Prostate gland (tissue), 2 donors: ENCODE measurements at regions not wholly inside any gene's neighbourhood (a gene's known extent, or its start where the extent isn't known, plus 50 kb on each side); places are given as distances from the start of the nearest gene placed in this dataset.
"Not testable (repeated sequence)": the region's sequence is repeated elsewhere in the genome, so short reads cannot be mapped to it uniquely, and the experiment has no call there.

Source experiments
- DNase-seq: peaks from one replicate; pipeline ENCODE4 v3.0.0-alpha.2; 2019; ENCODE audit warnings: low spot score
- H3K27ac ChIP-seq, 2 donors: fragments of 200-600 bp; sonication (generic); 2 replicates each; pipeline ENCODE4 v1.5.1; 2017 to 2019
- H3K27me3 ChIP-seq: fragments of 200-600 bp; sonication (generic); replicated peaks from 2 replicates; pipeline ENCODE4 v1.5.1; 2019; ENCODE audit not compliant: insufficient read depth
- H3K36me3 ChIP-seq, 2 donors: fragments of 200-600 bp; sonication (generic); 1 replicate in 1 of 2; 2 replicates in 1 of 2; pipeline versions ENCODE4 v1.5.1 to v1.8.1; 2017 to 2019
- H3K4me1 ChIP-seq: fragments of 200-600 bp; sonication (generic); replicated peaks from 2 replicates; pipeline ENCODE4 v1.5.1; 2019
- H3K4me3 ChIP-seq, 2 donors: fragments of 200-600 bp; sonication (generic); 2 replicates each; pipeline ENCODE4 v1.5.1; 2017 to 2019
- H3K9me3 ChIP-seq: fragments of 200-600 bp; sonication (generic); 2 replicates; pipeline ENCODE4 v1.5.1; 2017
- whole genome bisulfite sequencing: methylation state at CpG from one replicate; pipeline ENCODE4 v1.1.5; 2018; 5-methylcytosine and 5-hydroxymethylcytosine counted together
- intact Hi-C: fragments of 100-400 bp; cut with DNase I; formaldehyde crosslinking; loops from one replicate; pipeline ENCODE4 v1.14.2; 2022

DNA sequence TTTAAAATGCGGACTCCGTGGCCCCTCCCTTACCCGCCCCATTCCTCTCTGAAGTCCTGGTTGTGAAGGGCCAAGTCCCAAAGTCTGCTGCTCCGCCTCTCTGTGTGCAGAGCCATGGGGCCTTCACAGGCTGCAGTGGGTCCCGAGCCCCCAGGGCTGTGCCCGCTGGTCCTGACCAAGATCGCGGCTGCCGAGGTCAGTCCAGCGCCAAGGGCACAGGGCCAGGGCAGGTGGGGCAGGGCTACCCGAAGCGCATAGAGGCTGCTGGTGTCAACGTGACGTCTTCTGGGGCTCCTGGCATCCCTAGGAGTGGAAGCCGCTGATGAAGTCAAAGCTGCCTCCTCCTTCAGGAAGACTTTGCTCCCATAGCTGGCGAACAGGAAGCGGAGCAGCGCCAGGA, 858.8 kb downstream of the TUBA3C start:
- H3K27ac ChIP-seq, H3K4me3 ChIP-seq, DNase-seq, H3K27me3 ChIP-seq, H3K4me1 ChIP-seq, H3K36me3 ChIP-seq, H3K9me3 ChIP-seq, intact Hi-C loops: not testable (repeated sequence)
- WGBS, result 56% methylated on average over 9 of the region's 18 CpGs

DNA sequence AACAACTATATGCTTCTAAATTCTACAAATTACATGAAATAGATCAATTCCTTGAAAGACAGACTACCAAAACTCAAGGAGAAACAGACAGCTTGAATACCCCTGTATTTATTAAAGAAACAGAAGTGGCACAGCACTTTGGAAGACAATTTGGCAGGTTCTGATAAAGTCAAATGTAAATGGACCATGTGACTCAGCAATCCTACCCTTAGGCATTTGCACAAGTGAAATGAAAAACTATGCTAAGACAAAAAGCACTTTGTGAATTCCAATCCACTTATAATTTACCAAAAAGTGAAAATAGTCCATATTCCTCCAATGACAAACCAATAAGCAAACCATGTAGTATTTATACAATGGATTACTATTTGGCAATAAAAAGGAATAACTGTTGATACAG, 862.0 kb downstream of the TUBA3C start:
- intact Hi-C loops, H3K27me3 ChIP-seq, H3K27ac ChIP-seq, DNase-seq, H3K4me1 ChIP-seq, H3K36me3 ChIP-seq, H3K9me3 ChIP-seq, H3K4me3 ChIP-seq: not testable (repeated sequence)

DNA sequence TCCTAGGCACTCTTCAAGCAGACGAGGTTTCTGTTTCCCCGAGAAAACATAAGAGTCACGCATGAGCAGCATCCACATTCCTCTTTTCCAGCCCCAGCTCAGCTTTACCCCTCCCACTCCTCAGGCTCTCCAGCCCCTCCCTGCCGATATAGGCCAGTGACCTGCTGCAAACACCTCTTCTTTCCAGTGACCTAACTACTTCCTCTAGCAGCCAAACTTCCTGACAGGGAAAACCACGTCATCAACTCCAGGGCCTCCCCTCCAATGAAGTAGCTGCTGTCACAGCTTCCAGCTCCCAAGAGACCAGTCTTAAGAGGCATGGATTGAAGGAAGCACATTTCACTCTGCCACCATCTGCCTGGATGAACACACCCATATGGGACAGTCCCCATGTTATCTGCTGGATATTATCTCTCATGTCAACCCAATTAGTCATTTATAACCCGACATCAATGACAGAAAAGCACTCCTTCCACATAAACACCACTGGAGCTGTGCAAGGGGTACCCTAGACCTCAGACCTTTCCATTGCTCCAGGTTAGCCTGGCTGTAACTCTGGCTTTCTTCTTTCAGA, 878.3 kb downstream of the TUBA3C start:
- H3K4me3 ChIP-seq, intact Hi-C loops, DNase-seq, H3K9me3 ChIP-seq, H3K36me3 ChIP-seq, H3K27ac ChIP-seq, H3K27me3 ChIP-seq, H3K4me1 ChIP-seq: not testable (repeated sequence)
- 66% methylated on average over 6 of the region's 6 CpGs for WGBS

DNA sequence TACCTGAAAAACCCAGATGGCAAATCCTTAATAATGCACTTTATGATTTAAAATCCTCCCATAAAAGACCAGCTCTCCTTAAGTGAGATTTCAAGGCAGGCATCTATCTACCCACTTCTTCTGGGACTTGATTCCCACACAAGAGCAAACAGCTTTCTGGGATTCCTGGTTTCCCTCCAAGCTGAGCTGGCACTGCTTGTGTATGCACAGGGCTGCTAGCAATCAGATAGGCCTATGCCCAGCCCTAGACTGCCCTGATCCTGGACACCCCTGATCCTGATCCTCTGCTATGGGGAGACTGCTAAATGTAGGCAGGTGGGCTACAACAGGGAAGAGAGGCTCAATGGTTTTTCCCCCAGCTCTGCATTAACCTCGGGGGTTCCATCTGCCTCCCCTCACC, 880.7 kb downstream of the TUBA3C start:
- 17% methylated on average over 1 of the region's 1 CpG for WGBS
- H3K9me3 ChIP-seq, DNase-seq, intact Hi-C loops, H3K27me3 ChIP-seq, H3K27ac ChIP-seq, H3K4me3 ChIP-seq, H3K36me3 ChIP-seq, H3K4me1 ChIP-seq: not testable (repeated sequence)

DNA sequence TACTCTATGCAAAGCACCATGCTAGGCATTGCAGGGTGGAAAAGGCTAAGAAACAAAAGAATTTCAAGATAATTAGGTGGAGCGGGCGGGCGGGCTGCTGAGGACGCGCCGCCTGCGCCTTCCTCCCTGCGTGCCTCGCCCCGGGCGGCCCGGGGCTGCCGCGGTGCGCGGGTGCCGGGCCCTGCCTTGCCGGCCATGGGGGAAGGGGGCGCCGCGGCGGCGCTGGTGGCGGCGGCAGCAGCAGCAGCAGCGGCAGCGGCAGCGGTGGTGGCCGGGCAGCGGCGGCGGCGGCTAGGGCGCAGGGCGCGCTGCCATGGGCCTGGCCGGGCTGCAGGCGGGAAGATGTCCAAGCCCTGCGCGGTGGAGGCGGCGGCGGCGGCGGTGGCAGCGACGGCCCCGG, 884.3 kb downstream of the TUBA3C start:
- 62% methylated on average over 11 of the region's 48 CpGs for WGBS
- H3K27me3 ChIP-seq, intact Hi-C loops, H3K36me3 ChIP-seq, H3K9me3 ChIP-seq, H3K27ac ChIP-seq, H3K4me3 ChIP-seq, H3K4me1 ChIP-seq, DNase-seq: not testable (repeated sequence)

DNA sequence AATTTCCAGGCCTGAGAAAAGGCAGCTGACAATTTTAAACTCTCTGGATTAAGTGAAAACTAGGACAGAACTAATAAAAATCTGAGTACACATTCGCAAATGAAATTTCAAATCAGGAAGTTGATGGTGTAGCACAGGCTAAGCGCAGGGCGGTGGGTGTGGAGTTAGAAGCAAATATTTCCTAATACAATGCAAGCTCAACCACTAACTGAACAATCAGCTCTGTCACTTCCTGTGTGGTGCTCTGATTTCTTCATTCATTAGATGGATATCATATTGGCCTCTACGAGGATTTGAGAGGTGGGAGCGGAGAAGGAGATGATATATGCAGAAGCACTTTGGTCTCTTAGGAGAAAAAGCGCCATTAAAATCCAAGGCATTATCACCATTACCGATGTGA, 885.0 kb downstream of the TUBA3C start:
- H3K36me3 ChIP-seq, H3K27me3 ChIP-seq, H3K9me3 ChIP-seq, intact Hi-C loops, H3K4me1 ChIP-seq, H3K27ac ChIP-seq, H3K4me3 ChIP-seq, DNase-seq: not testable (repeated sequence)
- 64% methylated on average over 2 of the region's 7 CpGs for WGBS

DNA sequence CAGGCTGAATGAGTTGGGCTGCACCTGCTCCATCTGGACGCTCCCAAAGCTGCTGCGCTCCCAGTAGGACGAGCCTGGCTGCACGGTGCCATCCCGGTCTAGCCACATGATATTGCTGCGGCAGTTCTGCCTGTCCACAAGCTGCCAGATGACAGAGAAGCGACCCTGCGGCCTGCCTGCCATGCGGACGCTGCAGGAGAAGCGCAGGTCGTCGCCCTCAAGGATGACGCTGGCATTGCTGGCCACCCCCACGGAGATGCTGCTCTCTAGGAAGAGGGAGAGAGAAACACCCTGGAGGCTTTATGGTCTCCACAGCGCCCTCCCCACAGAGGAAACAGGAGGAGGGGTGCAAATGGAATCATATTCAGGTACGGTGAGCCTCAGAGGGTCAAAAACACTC, 887.3 kb downstream of the TUBA3C start:
- H3K36me3 ChIP-seq, H3K27ac ChIP-seq, H3K27me3 ChIP-seq, H3K4me3 ChIP-seq, DNase-seq, H3K4me1 ChIP-seq, intact Hi-C loops, H3K9me3 ChIP-seq: not testable (repeated sequence)
- 68% methylated on average over 10 of the region's 17 CpGs for WGBS

DNA sequence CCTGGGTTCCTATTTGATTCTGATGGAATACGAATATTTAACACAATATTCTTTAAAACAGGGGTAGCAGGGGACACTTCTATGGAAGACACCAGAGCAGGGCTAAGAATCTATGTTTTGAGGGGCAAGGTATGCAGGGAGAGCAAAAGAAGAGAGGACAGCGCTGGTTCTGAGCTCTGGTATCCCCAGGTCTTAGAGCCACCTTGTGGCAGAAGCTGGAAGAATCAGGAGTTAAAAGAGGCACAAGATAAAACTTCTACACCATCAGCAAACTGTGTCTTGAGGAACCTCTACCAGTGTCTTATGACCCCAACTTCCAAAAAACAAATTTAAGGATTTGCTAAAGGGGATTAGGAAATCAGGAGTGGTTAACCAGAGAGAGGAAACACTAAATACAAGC, 894.8 kb downstream of the TUBA3C start:
- H3K27ac ChIP-seq, intact Hi-C loops: not testable (repeated sequence)
- WGBS, result 25% methylated on average over 2 of the region's 2 CpGs

DNA sequence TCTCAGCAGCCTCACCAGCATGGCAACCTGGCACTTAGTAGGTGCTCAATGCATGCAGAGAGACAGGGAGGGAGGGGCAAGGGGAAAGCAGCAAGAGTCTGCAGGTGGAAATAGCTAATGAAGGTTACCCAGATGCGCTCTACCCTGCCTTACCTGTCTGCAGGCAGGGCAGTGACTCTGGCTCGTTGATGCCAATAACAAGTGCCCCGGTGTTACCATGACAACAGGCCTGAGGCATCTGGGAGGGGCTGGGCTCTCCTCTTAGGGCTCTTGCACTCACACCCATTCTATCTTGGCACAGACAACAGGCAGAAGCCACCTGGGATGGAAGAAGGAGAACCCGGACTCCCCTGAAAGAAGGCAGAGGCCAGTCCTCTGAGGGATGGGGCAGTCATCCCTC, 896.0 kb downstream of the TUBA3C start:
- DNase-seq, H3K4me3 ChIP-seq, H3K27me3 ChIP-seq, H3K27ac ChIP-seq, H3K36me3 ChIP-seq, H3K9me3 ChIP-seq, intact Hi-C loops, H3K4me1 ChIP-seq: not testable (repeated sequence)
- WGBS, result 72% methylated on average over 4 of the region's 4 CpGs

More for the DNA sequence above, 894.8 kb downstream of the TUBA3C start:
- not testable (repeated sequence) for H3K4me1 ChIP-seq, H3K9me3 ChIP-seq, H3K4me3 ChIP-seq, H3K36me3 ChIP-seq, DNase-seq, H3K27me3 ChIP-seq

DNA sequence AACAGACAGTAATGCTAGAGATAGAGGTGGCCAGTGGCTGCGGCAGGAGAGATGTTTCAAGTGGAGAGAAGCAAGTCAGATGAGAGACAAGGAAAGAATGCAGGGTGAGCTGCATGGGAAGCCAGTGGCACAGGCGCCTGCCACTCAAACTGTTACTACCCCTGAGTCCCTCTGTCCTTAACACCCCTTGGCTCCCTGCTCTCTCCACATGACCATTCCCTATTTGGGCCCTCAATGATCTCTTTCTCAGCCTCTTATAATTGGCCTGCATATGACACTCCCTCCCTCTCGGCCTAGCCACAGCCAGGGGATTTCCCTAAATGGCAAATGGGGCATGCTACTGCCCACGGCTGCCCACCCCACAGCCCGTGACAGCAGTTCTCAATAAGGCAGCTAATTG, 897.6 kb downstream of the TUBA3C start:
- H3K4me3 ChIP-seq, H3K9me3 ChIP-seq, H3K27me3 ChIP-seq, intact Hi-C loops, H3K4me1 ChIP-seq, H3K27ac ChIP-seq, H3K36me3 ChIP-seq, DNase-seq: not testable (repeated sequence)
- WGBS, result 88% methylated on average over 1 of the region's 5 CpGs

DNA sequence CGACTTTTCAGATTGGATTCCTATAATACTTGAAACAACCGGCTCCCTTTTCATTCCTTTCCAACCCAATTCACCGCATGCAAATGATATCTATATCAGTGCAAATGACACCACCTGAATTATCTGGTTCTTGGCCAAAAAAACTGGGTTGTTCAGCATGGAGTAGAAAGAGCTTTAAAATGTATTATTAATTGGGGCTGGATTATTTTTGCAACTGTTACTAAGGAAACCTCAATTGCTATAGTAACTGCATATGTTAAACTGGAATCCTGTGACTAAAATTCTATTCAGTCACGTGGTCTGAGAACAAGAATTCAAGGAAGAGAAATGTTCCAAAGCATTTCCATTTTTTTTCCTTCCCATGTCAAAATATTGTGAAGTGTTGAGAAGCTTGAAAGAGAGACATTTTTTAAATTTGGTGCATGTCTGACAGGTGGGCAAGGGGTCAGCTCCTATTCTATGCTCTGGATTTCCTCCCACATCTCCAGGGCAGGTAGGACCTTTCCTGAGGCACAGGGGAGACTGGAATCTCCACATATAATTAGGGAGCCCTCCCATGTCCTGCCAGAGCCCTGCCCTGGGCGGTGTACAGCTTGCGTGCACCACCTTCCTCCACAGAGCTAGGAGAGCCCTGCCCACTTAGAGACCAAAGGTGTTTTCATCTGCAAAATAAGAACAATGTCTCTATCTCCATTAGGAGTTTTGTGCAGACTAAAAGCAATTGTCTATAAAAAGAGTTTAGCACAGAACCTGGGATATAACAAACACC, 899.6 kb downstream of the TUBA3C start:
- H3K4me3 ChIP-seq, H3K9me3 ChIP-seq, H3K27ac ChIP-seq, H3K36me3 ChIP-seq, H3K4me1 ChIP-seq, H3K27me3 ChIP-seq, intact Hi-C loops, DNase-seq: not testable (repeated sequence)
- WGBS, result 34% methylated on average over 2 of the region's 6 CpGs

DNA sequence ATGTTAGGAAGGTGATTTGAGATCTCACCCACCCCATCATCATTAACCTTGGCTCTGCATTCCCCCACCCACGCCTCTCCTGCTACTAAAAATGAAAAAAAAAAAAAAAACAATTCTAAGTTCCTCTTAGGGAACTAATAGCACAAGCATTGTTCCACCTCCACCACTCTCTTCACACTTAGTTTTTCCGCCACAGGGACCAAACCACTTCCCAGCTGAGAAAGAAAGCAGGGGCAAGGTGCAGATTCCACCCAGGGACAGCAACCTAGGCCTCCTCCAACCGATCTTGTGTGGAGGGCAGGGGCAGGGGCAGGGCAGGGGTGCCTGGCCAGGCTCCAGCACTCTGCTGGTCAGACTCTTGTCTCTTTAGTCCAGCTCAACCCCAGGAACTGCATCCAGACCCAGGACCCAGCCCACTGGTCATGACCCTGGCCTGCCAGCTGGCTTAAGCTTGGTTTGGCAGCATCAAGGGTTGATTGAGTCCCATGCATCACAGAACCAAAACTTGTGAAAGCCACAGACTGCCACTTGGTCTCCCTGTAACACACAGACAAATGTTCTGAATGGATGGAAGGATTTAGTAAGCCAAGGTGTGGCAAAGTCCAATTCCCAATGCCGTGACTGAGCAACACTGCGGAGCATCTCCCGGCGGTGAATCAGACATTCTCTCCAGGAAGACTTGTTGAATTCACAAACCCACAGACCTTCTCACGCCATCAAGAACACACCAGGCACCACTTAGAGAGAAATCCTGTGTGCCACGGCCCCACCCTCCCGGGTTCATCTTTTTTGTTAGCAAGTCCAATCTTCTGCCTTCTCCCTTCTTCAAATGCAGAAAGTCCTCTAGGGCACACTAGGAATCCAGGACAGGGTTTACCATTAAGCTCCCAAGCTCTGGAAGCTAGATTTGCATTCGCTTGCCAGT, 900.5 kb downstream of the TUBA3C start:
- DNase-seq, H3K4me1 ChIP-seq, intact Hi-C loops, H3K36me3 ChIP-seq, H3K27ac ChIP-seq, H3K4me3 ChIP-seq, H3K27me3 ChIP-seq, H3K9me3 ChIP-seq: not testable (repeated sequence)
- WGBS, result 43% methylated on average over 3 of the region's 11 CpGs
